Globus pallidus (tissue), 1 donor: ENCODE measurements at regions not wholly inside any gene's neighbourhood (a gene's known extent, or its start where the extent isn't known, plus 50 kb on each side); places are given as distances from the start of the nearest gene placed in this dataset.
"Not testable (repeated sequence)": the region's sequence is repeated elsewhere in the genome, so short reads cannot be mapped to it uniquely, and the experiment has no call there.

Experiments
- DNase-seq: peaks from one replicate; pipeline ENCODE4 v3.0.0-alpha.2; 2015; ENCODE audit warnings: low spot score

GRCh38 chr20:11511821-11512220, 405.9 kb upstream of the BTBD3 start:
- DNase-seq, result no peak

- DNase-seq, result not testable (repeated sequence)
Observed at GRCh38 chr20:11513241-11513745, 404.4 kb upstream of the BTBD3 start.

DNA sequence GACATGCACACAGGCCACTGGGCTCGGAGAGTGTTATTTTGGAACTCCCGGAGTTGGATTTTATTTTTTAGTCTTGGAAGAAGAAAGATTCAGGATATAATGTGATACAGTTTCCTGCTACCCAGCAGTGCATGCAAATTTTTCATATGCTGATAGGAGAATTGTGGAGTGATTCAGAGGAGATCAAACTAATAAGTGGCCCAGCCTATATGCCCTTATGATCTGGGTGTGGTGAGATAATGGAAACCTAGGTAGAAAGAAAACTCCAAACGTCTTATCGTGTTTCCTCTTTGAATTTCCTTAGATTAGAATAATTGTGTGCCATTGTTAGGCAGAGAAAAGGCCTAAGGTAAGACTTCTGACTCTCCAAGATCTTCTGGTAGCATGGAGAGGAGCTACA, 401.2 kb upstream of the BTBD3 start:
- no peak for DNase-seq

- DNase-seq, result no peak
Observed at GRCh38 chr20:11520596-11520995, 397.1 kb upstream of the BTBD3 start.

- DNase-seq, result no peak
Observed at GRCh38 chr20:11521476-11522365, 396.0 kb upstream of the BTBD3 start.

GRCh38 chr20:11522366-11522741, 395.3 kb upstream of the BTBD3 start:
- no peak for DNase-seq

DNA sequence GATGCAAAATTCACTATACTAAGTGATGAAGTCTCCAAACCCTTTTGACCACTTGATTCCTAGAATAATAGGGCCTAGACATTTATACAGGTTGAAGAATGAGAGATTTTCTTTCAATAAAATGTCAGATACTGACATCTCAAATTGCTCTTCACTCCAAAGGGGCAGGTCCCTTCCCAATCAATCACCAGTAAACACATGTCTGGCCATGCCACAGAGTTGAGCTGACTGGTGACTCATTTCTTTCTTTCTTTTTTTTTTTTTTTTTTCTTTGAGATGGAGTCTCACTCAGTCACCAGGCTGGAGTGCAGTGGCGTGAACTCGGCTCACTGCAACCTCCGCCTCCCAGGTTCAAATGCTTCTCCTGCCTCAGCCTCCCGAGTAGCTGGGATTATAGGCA, 388.6 kb upstream of the BTBD3 start:
- no peak for DNase-seq

DNA sequence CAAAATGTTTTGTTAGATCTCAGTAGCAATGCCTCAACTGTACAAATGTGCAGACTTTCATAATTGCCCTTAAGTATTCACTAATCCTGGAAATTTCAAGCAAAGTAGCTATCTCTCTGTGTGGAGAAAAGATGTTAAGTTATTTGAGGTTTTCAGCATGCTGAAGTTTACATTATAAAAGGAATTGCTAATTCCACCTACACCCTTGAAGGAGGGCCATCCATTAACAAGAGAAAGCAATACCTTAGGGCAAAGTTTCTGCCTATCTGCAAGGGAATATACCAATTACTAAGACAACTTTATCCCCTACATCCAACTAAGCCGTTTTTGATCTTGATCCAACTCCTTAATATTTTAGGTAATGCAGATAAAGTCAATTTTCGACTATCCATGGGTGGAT, 380.7 kb upstream of the BTBD3 start:
- no peak for DNase-seq

GRCh38 chr20:11539450-11539849, 378.2 kb upstream of the BTBD3 start:
- DNase-seq, result no peak

DNA sequence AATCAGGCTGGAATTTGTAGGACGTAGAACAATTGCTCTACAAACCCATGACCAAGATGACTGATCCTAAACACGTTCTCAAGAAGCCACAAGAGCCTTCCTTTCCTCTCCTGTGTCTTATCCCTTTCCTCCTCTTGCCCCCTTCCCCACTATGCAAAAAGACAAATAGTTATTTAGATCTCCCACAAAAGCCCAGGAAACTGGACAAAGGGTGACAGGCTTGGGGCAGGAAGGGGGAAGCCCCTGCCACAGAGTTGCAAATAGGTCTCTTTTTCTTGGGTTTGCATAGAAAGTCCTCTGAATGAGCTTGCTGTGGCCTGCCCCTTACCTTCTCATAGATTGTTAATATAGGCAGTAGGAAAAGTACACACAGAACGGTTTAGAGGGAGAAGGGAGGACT, 377.1 kb upstream of the BTBD3 start:
- DNase-seq, result no peak

- DNase-seq, result no peak
Observed at GRCh38 chr20:11542645-11543044, 375.0 kb upstream of the BTBD3 start.

- DNase-seq, result peak; percentile 72
Observed at GRCh38 chr20:11544029-11544678, 373.5 kb upstream of the BTBD3 start.

DNA sequence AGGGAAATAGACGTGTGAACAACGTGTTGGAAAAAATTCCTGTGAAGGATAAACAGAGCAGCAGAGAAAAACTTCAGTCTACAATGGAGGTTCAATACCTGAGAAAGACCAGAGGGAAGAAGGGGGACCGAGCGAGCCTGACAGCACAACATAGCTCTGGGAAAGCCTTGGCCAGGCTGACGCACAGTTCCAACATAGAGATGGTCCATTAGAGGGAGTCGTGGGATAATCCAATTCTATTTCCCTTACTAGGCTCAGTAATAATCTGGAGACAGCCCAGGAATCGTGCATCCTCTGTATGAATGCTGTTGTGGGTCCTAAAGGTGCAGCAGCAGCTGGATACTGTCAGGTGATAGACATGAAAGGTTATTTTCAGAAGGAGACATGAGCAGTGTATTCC, 370.8 kb upstream of the BTBD3 start:
- no peak for DNase-seq

DNA sequence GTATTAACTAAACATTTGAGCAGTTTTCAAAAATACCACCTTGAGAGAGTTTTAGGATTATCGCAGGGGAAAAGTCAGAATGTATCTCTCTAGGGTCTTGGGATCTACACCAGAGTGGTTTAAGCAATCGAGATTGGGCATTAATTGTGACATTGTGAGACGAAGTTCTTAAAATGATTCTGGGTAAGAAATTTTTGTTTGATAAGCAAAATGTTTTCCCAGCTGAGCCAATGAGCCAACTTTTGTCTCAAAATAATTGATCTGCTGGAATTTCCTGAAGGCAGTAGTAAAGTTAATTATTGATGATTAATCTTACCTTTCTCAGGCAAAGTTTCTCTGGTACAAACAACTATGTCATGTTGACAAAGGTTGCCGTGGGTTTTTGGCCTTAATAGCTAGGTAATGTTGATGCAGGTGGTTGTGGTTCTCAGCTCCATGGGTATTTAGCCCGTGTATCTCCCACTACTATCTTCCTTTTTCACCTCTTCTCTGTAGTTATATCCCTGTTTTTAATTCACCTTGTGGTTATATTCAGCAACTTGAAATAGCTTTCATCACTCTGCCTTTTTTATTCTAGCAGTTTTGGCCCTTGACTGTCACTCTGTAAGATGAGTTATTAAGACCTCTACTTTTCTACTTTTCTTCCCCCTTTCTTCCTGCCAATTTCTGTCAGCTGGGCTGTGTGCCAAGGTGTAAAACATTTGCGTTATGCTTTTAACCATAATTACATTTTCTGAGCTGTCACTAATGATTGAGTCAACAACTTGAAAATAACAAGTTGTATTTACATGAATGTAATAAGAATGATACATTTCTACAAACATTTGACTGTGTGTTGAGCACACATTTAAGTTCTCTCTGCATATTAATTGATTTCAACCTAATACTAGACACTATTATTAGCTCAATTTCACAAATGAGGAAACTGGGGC, 368.3 kb upstream of the BTBD3 start:
- DNase-seq, result no peak

DNA sequence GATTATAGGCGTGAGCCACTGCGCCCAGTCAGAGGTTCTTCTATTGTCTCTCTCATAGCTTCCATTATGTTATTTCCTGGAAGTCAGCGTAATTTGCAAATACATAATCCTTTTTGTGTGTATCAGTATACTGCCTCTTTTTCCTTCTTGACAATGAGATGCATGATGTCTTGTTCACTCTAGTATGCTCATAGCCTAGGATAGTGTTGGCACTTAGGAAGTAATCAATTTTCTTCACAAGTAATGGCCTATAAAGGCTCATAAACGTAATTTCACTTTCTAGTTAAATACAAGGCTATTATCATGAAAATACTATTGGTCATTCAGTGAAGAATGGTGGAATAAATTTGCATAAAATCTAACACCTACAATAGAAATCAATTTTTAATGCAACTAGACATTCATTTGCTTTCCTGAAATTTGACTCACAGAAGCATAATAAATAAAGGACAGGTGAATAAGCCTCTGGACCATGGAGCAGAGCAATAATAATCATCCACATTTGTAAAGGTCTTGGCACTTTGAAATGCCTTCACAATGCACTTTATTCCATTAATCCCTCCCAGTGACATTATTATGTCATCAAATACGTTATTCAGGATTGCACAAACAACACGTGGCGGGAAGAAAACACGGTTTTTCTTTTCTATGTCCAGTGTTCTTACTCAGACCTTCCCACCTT, 366.9 kb upstream of the BTBD3 start:
- DNase-seq, result no peak

GRCh38 chr20:11551479-11551878, 366.2 kb upstream of the BTBD3 start:
- DNase-seq, result no peak

GRCh38 chr20:11553603-11554002, 364.1 kb upstream of the BTBD3 start:
- DNase-seq, result no peak

- no peak for DNase-seq
Observed at GRCh38 chr20:11555510-11555909, 362.2 kb upstream of the BTBD3 start.

DNA sequence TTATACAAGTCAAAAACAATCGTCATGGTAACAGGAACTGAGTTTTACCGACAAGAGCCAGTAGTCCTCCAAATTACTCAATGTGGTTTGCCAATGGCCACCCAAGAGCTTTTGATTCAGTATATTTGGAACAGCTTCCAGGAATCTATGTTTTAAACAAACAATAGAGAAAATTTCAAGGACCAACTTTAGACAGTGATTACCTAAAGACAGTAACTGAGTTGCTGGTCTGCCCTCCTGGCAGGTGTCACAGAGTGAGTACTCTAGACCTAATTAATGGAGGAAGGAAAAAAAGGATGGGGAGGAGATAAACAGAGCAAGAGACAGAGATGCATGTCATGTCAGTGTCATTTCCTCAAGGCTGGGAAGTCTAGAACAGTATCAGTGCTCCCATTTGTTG, 361.3 kb upstream of the BTBD3 start:
- no peak for DNase-seq

GRCh38 chr20:11564491-11564890, 353.2 kb upstream of the BTBD3 start:
- no peak for DNase-seq

DNA sequence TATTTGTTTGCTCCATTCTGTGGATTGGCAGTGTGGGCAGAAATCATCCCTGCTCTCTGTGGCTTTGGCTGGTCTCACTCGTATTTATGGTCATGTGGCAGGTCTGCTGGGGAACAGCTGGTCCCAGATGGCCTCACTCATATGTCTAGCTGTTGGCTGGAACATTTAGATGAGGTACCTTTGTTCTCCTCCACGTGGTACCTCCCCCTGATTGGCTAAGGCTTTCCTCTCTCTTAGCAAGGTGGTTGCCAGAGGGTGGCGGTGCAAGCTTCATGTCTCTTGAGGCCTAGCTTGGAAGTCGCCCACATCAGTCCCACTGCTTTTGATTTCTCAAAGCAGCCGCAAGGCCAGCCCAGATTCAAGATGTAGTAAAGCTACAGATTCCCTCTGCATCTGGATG, 348.5 kb upstream of the BTBD3 start:
- no peak for DNase-seq

DNA sequence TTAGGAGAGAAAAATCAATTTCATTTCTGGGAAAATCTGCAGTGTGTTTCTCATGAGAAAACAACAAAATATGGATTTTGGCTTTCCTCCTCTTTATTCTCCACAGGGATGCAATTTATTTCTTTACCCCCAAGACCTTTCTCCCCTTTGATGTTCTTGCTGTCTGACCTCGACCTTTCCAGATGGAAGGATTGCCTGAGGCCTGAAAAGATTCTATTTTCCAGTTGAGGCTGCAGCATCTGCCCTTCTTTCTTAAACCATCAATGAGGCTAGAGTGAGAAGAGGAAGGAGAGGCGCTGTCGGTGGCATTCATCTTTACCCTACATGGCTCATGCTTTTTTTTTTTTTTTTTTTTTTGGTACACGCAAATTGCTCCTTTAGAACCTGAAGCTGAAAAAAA, 344.2 kb upstream of the BTBD3 start:
- no peak for DNase-seq
